ENCODE measurements at regions not wholly inside any gene's neighbourhood (a gene's known extent, or its start where the extent isn't known, plus 50 kb on each side); places are given as distances from the start of the nearest gene placed in this dataset.

GRCh38 chr10:118901380-118901779 lies 128.1 kb upstream of the NANOS1 start:
- TF ChIP-seq, protein P1, sequence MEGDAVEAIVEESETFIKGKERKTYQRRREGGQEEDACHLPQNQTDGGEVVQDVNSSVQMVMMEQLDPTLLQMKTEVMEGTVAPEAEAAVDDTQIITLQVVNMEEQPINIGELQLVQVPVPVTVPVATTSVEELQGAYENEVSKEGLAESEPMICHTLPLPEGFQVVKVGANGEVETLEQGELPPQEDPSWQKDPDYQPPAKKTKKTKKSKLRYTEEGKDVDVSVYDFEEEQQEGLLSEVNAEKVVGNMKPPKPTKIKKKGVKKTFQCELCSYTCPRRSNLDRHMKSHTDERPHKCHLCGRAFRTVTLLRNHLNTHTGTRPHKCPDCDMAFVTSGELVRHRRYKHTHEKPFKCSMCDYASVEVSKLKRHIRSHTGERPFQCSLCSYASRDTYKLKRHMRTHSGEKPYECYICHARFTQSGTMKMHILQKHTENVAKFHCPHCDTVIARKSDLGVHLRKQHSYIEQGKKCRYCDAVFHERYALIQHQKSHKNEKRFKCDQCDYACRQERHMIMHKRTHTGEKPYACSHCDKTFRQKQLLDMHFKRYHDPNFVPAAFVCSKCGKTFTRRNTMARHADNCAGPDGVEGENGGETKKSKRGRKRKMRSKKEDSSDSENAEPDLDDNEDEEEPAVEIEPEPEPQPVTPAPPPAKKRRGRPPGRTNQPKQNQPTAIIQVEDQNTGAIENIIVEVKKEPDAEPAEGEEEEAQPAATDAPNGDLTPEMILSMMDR (IDR thresholded peaks at IDR 0.05), result no peak
- TF ChIP-seq POLR2A (IDR thresholded peaks at IDR 0.05), result no peak

Data from stomach (tissue), 4 donors.